ENCODE measurements at regions not wholly inside any gene's neighbourhood (a gene's known extent, or its start where the extent isn't known, plus 50 kb on each side); places are given as distances from the start of the nearest gene placed in this dataset.

- intact Hi-C loops (cut with DNase I) = no loop called here
- Histone ChIP-seq H3K4me1 (peaks cover 3% of the 10 kb centered on the region), H3K27ac (no peak overlapping the region), H3K4me3 (no peak overlapping the region), H3K36me3 (replicated peaks in 1 of 2; ENCODE audit: insufficient read depth in 1 of 2, low read depth in 2 of 2) (no peaks in the 10 kb centered on the region), H3K9me3 (no peaks in the 10 kb centered on the region), H3K27me3 (no peaks in the 10 kb centered on the region)
- 68 to 77% methylated on average over 7 of the region's 7 CpGs for WGBS, 2 donors
- ATAC-seq = no peak
- TF ChIP-seq POLR2A (IDR thresholded peaks at IDR 0.05) = no peak
- TF ChIP-seq CTCF (IDR thresholded peaks at IDR 0.05) = no peak
- no peak for DNase-seq
Observed at GRCh38 chr6:6409397-6410030, 89.1 kb upstream of the F13A1 start.

DNA sequence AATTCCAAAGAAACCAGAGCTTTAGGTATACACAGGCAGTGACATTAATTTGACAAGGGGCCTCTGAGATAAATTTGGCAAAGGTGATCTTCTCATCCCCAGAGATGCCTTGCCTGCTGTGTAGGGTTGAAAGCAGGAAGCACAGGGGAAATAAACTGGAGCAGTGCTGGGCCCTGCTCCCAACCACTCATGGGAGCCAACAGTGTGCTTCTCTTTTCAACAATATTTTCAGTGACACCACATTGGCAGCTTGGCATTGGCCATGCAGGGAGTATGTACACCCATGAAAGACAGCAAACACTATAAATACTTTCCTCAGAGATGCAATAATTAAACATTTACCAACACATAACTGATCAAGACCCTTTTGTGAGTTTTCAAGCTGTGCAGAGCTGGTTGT, 90.7 kb upstream of the F13A1 start:
- Histone ChIP-seq H3K27me3 (no peaks in the 10 kb centered on the region), H3K27ac (no peak overlapping the region), H3K4me1 (no peaks in the 10 kb centered on the region), H3K4me3 (no peak overlapping the region), H3K36me3 (replicated peaks in 1 of 2; ENCODE audit: insufficient read depth in 1 of 2, low read depth in 2 of 2) (no peaks in the 10 kb centered on the region), H3K9me3 (no peaks in the 10 kb centered on the region)
- ATAC-seq (no peak), DNase-seq (no peak)
- intact Hi-C loops (cut with DNase I) = no loop called here
- TF ChIP-seq POLR2A (IDR thresholded peaks at IDR 0.05) (no peak), CTCF (IDR thresholded peaks at IDR 0.05) (no peak)

DNA sequence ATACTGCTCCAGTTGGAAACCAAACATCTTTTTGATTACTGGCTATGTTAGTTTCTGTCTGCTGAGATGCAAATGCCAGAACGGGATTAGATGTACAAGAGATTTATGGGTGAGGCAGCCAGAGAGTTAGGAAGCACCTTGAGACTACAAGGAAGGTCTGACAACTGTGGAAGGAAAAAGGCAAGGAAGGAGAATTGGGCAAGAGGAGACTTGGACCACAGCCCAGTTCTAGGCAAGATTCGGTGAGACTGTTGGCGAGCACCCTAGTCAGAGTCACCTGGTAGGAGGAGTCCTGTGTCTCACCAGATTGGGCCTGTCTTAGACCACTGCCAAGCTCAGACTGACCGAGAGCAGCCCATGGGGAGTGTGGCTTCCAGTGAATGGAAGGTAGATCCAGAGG, 91.8 kb upstream of the F13A1 start:
- H3K9me3 ChIP-seq = no peaks in the 10 kb centered on the region
- H3K36me3 ChIP-seq (replicated peaks in 1 of 2; ENCODE audit: insufficient read depth in 1 of 2, low read depth in 2 of 2) = no peaks in the 10 kb centered on the region
- H3K27ac ChIP-seq = no peak overlapping the region
- whole genome bisulfite sequencing, 2 donors = 52 to 53% methylated on average over 4 of the region's 4 CpGs
- H3K4me3 ChIP-seq = no peak overlapping the region
- intact Hi-C loops (cut with DNase I) = no loop called here
- ATAC-seq (no peak), DNase-seq (no peak)
- H3K4me1 ChIP-seq = no peaks in the 10 kb centered on the region
- H3K27me3 ChIP-seq = no peaks in the 10 kb centered on the region
- TF ChIP-seq POLR2A (IDR thresholded peaks at IDR 0.05) = no peak
- no peak for TF ChIP-seq CTCF (IDR thresholded peaks at IDR 0.05)

GRCh38 chr6:6412700-6413099, 92.2 kb upstream of the F13A1 start:
- ATAC-seq = no peak

More at GRCh38 chr6:6412700-6413099, 92.2 kb upstream of the F13A1 start:
- Histone ChIP-seq H3K4me3 (no peak overlapping the region), H3K36me3 (replicated peaks in 1 of 2; ENCODE audit: insufficient read depth in 1 of 2, low read depth in 2 of 2) (no peaks in the 10 kb centered on the region), H3K9me3 (no peaks in the 10 kb centered on the region), H3K4me1 (no peaks in the 10 kb centered on the region), H3K27ac (no peak overlapping the region), H3K27me3 (no peaks in the 10 kb centered on the region)
- no peak for TF ChIP-seq CTCF (IDR thresholded peaks at IDR 0.05)
- no peak for TF ChIP-seq POLR2A (IDR thresholded peaks at IDR 0.05)
- intact Hi-C loops (cut with DNase I) = no loop called here
- DNase-seq = no peak
- WGBS, 2 donors = 78 to 85% methylated on average over 4 of the region's 4 CpGs
